ENCODE measurements at regions not wholly inside any gene's neighbourhood (a gene's known extent, or its start where the extent isn't known, plus 50 kb on each side); places are given as distances from the start of the nearest gene placed in this dataset.

- no peak overlapping the region for H3K27ac ChIP-seq
- no peak for TF ChIP-seq CTCF (IDR thresholded peaks at IDR 0.05)
- TF ChIP-seq ZFX (IDR thresholded peaks at IDR 0.05; ENCODE audit: borderline replicate concordance), result no peak
Measured at GRCh38 chr1:34587761-34588160, 167.1 kb upstream of the GJB5 start.

- H3K27ac ChIP-seq, result no peak overlapping the region
- TF ChIP-seq CTCF (IDR thresholded peaks at IDR 0.05), result no peak
- TF ChIP-seq ZFX (IDR thresholded peaks at IDR 0.05; ENCODE audit: borderline replicate concordance), result no peak
Measured at GRCh38 chr1:34590211-34590623, 164.6 kb upstream of the GJB5 start.

- H3K27ac ChIP-seq, result no peak overlapping the region
- TF ChIP-seq ZFX (IDR thresholded peaks at IDR 0.05; ENCODE audit: borderline replicate concordance) (no peak), CTCF (IDR thresholded peaks at IDR 0.05) (peak; percentile 28; the same call in 1 of the 2 replicates)
Measured at GRCh38 chr1:34591751-34592629, 162.9 kb upstream of the GJB5 start.

GRCh38 chr1:34597877-34598514, 156.9 kb upstream of the GJB5 start:
- H3K27ac ChIP-seq, result no peak overlapping the region
- TF ChIP-seq ZFX (IDR thresholded peaks at IDR 0.05; ENCODE audit: borderline replicate concordance) (no peak), CTCF (IDR thresholded peaks at IDR 0.05) (peak; percentile 96)

- TF ChIP-seq ZFX (IDR thresholded peaks at IDR 0.05; ENCODE audit: borderline replicate concordance), result no peak
- TF ChIP-seq CTCF (IDR thresholded peaks at IDR 0.05), result no peak
- H3K27ac ChIP-seq, result no peak overlapping the region
Measured at GRCh38 chr1:34602907-34603306, 151.9 kb upstream of the GJB5 start.

GRCh38 chr1:34603594-34603993, 151.3 kb upstream of the GJB5 start:
- TF ChIP-seq ZFX (IDR thresholded peaks at IDR 0.05; ENCODE audit: borderline replicate concordance) (no peak), CTCF (IDR thresholded peaks at IDR 0.05) (no peak)
- H3K27ac ChIP-seq, result no peak overlapping the region

GRCh38 chr1:34606504-34606903, 148.3 kb upstream of the GJB5 start:
- no peak overlapping the region for H3K27ac ChIP-seq
- TF ChIP-seq ZFX (IDR thresholded peaks at IDR 0.05; ENCODE audit: borderline replicate concordance), result no peak
